ENCODE measurements at regions not wholly inside any gene's neighbourhood (a gene's known extent, or its start where the extent isn't known, plus 50 kb on each side); places are given as distances from the start of the nearest gene placed in this dataset.
"Not testable (repeated sequence)": the region's sequence is repeated elsewhere in the genome, so short reads cannot be mapped to it uniquely, and the experiment has no call there.

DNA sequence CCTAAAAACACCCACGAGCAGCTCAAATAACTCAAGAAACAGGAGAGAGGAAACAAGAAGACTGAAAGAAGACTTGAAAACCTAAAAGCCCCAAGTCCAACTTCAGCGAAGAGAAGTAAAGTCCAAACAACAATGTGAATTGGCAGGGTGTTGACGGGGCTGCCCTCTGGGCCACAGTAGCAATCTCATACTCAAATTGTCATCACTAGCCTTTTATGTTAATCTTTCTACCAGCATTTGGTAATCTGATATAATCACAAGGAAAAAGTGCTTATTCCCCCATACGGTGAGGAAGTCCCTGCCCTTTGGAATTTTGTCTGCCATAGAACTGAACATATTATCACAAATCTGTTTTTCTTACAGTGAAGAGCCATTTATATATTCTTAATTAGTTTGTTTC is 51.5 kb upstream of the IFNE start:
- no peak for DNase-seq (ENCODE audit: low spot score in 2 of 2)
- no peak for FAIRE-seq

DNA sequence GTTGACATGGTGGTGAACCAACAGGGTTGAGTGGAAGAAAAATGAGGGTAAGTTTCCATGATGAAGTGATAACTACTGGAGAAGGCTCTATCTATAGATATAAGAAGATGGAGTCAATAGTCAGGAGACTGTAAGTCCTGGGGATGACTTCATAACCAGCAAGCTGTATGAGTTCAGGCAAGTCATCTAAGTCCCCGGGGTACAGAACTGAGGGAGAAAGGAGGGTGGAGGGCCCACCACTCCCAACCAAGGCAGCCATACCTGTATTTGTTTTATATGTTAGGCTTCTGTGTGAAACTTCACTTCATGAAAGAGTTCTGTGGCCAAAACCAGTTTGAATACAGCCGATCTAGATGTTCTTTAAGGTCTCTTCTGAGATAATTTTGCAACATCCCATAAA is 53.3 kb upstream of the IFNE start:
- no peak for DNase-seq (ENCODE audit: low spot score in 2 of 2)

DNA sequence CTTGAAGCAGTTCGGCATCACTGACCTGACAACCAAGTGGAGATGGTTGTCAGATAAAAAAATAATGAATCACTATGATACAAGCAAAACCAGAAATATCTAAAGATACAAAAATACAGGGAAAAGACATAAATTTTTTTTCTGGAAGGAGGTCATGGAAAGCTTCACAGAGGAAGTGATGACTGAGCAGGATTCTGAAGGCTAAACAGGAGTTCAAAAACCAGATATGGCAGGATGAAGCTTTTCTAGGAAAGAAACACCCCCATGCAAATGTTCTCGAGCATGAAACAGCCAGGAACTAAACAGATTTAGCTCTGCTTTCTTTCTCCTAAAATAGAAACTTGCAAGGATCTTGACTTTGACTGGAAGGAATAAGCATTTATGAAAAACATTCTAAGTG is 60.7 kb upstream of the IFNE start:
- FAIRE-seq (no peak), DNase-seq (ENCODE audit: low spot score in 2 of 2) (no peak)

More for the DNA sequence above, 53.3 kb upstream of the IFNE start:
- no peak for FAIRE-seq

DNA sequence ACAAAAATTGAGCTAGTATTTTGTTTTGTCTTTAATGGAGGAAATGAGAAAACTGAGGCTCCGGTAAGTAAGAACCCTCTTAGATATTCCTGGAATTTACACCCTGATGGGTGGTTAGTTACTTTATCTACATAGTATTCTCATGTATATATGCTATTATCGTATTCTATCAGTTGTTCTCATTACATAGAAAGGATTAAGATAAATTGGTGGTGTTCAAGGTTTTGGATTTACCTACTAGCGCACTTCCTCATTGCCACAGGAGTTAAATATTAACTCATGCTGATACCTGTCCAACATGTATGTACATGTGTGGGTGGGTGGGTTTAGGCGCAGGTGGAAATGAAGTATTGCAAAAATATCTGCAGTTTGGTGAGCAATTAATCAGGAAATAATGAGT is 61.1 kb upstream of the IFNE start:
- no peak for FAIRE-seq
- DNase-seq (ENCODE audit: low spot score in 2 of 2) = no peak

DNA sequence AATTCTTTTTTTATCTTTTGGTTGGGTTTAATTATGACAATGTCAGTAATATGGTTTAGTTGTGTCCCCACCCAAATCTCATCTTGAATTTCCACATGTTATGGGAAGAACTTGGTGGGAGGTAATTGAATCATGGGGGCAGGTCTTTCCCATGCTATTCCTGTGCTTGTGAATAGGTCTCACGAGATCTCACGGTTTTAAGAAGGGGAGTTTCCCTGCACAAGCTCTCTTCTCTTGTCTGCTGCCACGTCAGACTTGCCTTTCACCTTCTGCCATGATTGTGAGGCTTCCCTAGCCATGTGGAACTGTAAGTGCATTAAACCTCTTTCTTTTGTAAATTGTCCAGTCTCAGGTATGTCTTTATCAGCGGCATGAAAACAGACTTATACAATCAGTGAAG is 61.7 kb upstream of the IFNE start:
- FAIRE-seq; DNase-seq (ENCODE audit: low spot score in 2 of 2): not testable (repeated sequence)

DNA sequence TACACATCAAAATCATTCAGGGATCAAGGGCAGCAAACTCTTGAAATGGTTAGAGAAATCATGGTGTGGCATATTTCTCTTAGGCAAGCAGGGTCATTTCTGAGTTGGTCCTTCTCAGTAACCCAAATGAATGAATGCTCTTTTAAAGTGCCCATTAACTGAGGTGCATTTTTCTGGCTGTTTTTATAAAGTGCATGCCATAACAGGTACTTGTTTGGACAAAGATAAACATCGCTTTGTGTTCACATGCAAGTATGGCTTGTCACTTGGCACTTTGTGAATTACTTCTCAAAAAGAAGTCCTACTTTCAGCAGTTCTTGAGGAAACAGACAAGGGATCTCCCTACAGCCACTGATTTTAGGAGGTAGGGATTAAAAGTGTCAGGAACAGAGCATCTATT is 64.8 kb upstream of the IFNE start:
- no peak for DNase-seq (ENCODE audit: low spot score in 2 of 2)
- FAIRE-seq = no peak

DNA sequence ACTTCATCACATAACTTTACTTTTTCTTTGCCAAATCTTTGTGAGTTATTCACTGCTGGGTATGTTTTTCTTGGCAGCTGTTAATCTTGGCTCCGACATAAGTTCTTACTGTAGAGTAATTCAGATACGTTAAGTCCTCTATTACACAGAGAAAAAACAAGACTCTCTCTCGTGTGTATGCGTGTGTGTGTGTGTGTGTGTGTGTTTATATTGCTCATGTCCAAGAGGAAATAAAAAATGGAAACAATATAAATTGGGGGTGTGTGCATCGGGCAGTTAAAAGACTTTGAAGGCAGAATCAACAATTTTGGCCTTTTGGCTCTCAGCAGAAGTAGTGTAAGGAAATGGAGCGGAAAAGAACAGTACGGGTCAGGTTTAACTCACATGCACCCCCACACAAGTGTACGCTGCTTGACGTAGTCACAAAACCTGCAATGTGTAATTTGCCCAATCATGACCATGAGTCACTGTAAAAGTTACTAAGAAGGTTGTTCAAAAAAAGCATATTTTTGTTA is 67.2 kb upstream of the IFNE start:
- no peak for FAIRE-seq
- DNase-seq (ENCODE audit: low spot score in 2 of 2) = no peak

DNA sequence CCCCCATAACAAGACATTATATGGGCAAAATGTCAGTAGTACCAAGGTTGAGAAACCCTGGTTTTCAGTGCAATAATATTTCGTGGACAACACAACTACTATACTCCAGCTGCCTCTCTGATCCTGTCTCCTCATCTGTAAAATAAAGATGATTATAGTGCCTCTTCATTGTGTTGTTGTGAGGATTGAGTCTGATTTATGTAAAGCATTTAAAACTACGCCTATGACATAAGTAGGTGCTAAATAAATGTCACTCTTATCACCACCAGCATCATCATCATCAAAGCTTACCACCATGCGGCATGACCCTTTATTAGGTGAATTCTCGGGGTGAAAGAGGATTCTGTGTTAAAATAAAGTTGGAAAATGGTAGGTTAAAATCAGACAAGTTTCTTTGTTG is 67.8 kb upstream of the IFNE start:
- DNase-seq (ENCODE audit: low spot score in 2 of 2) (no peak), FAIRE-seq (no peak)

DNA sequence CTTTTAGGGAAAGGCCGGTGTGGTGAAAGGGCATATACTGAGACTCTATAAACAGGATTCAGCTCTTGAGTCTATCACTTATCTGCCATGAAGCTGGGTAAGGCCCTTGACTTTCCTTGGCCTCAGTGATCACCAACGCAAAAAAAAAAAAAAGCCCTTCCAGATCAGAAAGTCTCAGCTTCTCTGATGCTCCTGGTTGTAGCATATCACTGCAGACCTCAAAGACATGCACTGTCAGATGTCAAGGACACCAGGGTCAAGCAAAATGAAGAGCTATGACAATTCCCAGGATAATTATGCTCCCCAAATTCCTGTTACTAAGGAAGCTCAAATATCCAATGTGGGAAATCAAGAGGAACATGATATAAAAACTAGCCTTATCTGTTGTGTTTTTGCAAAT is 68.3 kb upstream of the IFNE start:
- no peak for FAIRE-seq
- DNase-seq (ENCODE audit: low spot score in 2 of 2) = no peak

DNA sequence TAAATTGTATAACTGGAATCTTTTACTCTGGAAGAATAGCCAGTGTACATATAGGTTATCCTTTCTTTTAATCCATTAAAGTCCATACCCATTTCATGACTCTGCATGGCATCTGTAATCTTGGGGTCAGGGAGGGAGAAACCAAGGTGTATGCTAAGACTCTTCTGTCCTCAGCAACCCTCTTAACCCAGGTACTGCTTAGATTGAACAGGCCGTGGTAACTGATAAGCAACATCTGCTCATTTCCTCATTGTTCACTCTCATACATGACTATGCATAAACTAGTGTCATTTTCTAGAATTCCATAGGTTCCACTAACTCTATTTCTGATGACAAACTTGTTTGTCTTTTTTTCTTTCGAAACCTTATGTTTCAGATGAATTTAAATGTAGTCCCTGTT is 69.3 kb upstream of the IFNE start:
- FAIRE-seq (no peak), DNase-seq (ENCODE audit: low spot score in 2 of 2) (no peak)

DNA sequence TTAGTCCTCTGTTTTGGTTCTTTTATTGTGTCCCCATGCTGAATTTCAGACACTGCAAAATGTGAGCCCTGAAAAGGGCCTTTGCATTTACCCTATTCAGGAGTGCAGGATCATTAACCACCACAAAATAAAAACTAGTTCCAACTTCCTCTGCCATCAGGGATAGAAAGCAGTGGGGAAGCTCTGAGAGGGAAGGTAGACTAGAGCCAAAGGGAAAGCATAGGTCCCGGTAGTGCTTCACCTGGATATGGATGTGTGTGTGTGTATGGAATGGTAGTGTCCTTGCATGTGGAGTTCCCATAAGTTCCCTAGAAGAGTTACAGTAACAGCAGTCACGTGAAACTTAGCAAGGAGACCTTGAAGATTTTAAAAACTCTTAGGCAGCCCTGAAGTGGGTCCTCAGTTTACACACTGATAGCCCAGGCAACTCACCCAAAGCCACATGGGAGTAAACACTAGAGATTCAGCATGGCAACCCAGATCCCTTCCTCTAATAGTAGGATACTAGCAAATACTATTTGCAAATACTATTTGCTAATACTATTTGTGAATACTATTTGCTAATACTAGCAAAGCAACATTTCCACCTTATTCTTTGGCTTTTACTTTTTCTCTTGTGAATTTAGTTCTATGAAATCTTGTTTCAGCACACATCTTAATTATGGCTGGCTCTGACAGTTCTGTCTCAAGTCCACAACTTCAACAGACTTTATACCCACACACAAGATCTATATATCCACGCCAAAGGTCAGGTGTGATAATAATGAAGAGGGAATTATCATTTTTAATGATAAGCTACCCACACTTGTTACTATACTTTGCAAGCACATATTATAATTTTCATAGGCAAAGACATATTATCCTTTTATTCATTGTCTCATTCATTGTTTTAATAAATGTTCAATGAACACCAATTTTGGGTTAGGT is 70.4 kb upstream of the IFNE start:
- DNase-seq (ENCODE audit: low spot score in 2 of 2) (no peak), FAIRE-seq (no peak)

DNA sequence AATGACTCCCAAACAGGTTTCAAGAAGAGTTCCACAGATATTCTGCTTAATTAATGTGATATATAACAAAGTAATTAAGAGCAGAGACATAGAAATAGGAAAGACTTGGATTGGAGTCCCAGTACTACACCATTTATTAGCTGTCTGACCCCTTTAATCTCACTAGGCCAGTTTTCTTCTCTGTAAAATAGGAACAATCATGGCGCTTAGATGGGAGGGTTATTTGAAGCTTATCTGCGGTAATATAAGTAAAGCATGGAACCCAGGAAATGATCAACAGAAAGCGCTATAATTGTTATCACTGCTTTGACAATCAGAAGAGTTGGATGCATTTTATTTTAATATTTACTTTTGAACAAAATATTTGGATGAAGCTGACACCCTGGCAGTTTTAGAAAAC is 71.3 kb upstream of the IFNE start:
- FAIRE-seq (no peak), DNase-seq (ENCODE audit: low spot score in 2 of 2) (no peak)

DNA sequence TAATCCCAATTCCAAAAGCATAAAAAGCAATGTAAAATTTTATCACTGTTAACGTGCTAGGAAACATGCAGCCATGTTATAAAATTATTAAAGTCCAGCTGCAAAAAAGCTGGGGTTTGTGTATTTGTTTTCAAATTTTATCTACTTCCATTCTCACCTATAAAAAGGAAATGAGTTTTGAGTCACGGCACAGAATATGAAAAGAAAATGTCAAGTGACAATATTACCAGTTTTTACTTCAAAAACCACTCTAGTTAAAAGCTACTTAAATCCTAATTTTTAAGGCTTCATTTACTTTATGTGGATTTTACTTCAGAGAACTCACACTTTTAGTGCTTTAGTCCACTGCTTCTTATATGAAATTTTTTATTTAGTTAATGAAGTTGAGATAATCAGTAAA is 72.7 kb upstream of the IFNE start:
- DNase-seq (ENCODE audit: low spot score in 2 of 2) = no peak
- FAIRE-seq = no peak

DNA sequence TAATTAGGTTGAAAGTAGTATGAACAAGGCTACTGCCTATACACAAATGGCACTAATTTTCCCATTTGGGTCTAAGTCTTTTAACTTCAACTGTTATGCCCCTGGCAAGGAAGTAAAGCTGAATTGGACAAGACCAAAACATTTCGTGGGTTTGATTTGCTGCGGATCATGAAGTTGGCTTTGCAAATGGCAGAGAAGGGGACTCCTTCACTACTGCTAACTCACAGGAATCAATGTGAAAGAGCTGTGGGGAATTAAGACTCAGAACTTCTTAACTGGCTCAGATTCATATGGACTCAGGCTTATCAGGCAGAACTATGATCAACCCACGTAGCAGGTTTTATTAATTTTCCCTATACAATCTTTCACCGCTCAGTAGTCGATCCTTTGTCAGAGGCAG is 73.8 kb upstream of the IFNE start:
- no peak for DNase-seq (ENCODE audit: low spot score in 2 of 2)
- no peak for FAIRE-seq

DNA sequence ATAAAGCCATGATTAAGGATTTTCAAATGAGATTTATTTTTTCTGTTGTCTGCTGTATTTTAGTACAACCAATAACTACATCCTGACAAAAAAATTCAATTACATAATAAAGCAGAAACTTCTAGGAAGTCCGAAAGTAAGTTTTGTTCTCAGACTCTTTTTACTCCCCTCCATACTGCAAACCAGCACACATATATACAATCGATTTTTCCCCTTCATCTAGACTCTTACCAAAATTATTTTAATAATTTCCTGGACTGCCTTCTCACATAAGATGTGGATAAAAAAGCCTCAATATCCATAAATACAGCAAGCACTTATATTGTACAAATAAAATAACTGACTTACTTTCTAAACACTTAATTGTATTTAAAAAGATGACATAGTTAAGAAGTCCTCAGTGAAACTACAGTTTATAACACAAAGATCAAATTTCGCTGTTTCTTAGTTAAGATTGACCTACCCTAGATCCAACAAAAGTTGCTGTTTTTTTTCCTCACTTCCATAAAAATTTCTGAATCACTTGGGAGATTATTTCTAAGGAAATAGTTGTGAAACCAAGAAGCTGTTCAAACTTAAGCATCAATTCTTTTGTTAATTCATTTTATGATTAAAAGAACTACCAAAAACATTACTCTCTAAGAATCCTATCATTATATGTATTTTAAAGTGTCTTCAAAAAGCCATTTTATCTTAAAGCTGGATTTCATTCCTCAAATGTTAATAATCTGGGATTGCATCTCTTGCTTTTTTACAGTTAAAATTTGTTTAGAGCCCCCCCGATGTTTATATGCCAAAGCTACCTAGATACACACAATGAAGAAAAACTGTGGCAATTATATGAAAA is 74.7 kb upstream of the IFNE start:
- FAIRE-seq (no peak), DNase-seq (ENCODE audit: low spot score in 2 of 2) (no peak)

DNA sequence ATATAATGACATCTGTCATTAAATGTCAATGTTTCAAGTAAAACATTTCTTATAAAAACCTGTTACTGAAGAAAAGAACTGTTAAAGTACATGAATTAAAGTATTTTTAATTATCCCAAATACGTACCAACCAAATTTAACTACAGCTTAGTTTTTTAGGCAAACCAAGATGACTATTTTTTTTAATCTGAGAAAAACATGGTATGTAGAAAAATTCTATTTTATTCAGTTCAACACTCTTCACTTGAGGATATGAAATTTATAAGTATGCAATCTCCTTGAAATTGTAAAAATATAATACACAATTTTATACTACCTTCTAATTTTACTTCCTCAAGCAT is 75.3 kb upstream of the IFNE start:
- DNase-seq (ENCODE audit: low spot score in 2 of 2) (no peak), FAIRE-seq (peak; percentile 17)

DNA sequence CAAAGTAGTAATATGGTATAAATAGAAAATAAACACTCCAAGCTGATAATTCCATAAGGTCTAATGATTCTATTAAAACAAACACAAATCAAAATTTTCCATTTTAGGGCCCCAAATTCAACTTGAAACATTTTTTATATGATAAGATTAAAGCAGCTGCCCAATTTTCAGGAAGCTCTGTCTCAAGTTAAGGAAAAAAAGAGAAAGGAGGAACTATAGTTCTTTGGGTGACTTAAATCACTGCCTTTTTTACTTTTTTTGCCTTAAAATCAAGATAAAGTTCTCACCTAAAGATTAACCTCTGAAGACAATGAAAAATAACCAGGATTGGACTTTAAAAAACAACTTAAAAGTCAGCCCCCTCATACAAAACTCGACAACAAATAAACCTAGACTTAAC is 76.0 kb upstream of the IFNE start:
- FAIRE-seq (no peak), DNase-seq (ENCODE audit: low spot score in 2 of 2) (no peak)

DNA sequence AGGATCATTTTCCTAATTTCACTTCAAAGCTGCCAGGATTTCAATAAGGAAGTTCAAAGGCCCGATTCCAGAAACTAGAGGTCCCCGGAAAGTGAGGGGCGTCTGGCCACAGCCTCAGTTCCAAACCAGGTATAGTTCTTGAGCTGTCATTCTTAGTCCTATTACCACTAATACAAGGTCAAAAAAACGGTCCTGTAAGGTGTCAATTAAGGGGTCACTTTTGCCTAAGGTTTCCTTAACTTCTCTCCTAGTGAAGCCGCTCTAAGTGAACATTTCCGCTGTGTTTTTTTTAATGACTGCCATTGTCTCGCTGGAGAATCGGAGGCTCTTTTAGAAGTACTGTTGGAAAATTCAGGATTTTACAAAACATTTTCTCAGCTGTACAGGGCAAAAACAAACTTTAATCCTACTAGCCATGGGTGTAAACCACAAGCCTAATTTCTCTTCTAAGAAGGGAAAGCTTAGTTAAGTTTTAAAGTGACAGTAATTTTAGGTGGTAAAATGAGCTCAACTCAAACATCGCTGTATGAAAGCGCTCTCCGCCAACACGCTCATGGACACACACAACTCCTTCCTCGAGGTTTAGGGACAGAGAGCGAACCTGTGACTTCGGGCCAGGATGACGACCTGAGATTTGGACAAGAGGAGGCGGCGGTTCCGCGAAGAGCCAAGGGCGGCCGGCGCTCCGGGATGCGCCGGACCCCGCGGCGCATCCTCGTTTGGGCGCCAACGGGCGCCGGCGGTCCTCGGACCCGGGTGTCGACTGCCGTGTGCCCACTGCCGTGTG is 76.7 kb upstream of the IFNE start:
- DNase-seq (ENCODE audit: low spot score in 2 of 2) (no peak), FAIRE-seq (no peak)

DNA sequence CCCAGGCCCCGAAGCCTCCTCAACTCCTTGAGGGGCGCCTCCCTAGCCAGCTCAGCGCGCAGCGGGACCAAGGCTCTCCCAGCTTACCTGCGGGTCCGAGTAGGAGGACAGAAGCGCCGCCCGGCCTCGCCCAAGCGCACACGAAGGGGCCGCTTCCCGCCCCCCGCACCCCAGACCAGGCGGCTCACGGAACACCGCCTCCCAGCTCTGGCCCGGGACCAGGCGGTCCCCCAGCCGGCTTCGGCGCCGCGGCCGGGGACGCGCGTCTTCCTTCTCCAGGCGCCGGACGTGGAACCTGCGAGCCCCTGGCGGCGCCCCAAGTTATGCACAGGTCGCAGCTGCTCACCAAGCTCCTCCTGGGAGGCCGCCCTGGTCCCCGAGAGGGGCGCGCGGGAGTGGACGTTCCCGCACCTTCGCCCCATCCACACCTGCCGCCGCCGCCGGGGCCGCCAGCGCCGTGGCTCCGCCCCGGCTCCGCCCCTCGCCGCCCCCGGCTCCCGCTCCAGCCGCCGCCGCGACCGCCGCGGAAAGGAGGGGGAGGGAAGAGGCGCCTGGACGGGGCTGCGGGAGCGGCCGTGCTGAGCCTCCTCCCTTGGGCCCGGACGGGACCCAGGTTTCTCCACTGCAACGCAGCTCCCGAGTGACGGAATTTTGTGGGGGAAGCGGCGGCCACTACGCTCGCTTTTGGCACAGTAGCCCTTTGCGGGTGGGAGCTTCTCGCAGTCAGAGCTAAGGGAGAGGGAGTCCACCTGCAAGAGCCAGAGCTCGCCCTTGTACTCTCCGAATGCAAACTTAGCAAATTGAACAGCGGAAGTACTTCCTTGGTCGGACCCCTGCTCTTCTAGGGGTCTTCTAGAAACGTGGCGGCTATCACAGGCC is 77.5 kb upstream of the IFNE start:
- FAIRE-seq (no peak), DNase-seq (ENCODE audit: low spot score in 2 of 2) (peak; percentile 41 to 48)

DNA sequence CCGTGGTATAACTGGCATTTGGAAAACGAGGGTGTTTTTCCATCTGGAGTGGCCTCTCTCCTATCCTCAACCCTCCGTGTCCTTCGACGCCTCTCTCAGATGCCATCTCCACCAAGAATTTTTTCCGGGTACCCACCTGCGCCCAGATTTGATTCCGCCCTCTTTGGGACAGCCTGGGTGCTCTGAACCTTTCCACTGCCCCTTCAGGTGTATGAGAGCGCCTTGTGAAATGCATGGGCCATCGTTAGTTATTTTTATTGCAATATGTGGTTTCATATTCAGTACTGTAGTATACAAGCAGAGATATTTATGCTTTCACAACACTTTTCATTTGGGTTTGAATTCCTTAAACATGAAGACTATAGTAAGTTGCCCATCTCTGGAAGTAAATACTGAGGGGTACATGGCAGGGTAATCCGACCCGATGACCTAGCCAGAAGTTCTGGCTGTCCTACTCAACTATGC is 78.2 kb upstream of the IFNE start:
- DNase-seq (ENCODE audit: low spot score in 2 of 2) (no peak), FAIRE-seq (no peak)

Measured in frontal cortex (tissue), 3 donors.